ENCODE measurements at regions not wholly inside any gene's neighbourhood (a gene's known extent, or its start where the extent isn't known, plus 50 kb on each side); places are given as distances from the start of the nearest gene placed in this dataset.

GRCh38 chr11:130789056-130789640 is 127.1 kb downstream of the SNX19 start:
- intact Hi-C loops (cut with DNase I): no loop called here
- ATAC-seq (no peak), FAIRE-seq (no peak), DNase-seq (no peak)
- no peak for TF ChIP-seq CTCF (IDR thresholded peaks at IDR 0.05)
- 69 to 86% methylated on average over 3 of the region's 3 CpGs for WGBS, 2 donors
- Histone ChIP-seq H3K27ac (no peak overlapping the region), H3K9me3 (no peaks in the 10 kb centered on the region), H3K4me3 (no peak overlapping the region), H3K27me3 (no peaks in the 10 kb centered on the region), H3K4me1 (no peaks in the 10 kb centered on the region), H3K36me3 (no peaks in the 10 kb centered on the region)

GRCh38 chr11:130790689-130791088 is 125.6 kb downstream of the SNX19 start:
- no peak for TF ChIP-seq CTCF (IDR thresholded peaks at IDR 0.05)
- intact Hi-C loops (cut with DNase I): no loop called here
- Histone ChIP-seq H3K4me1 (no peaks in the 10 kb centered on the region), H3K4me3 (no peak overlapping the region), H3K36me3 (no peaks in the 10 kb centered on the region), H3K9me3 (no peaks in the 10 kb centered on the region), H3K27ac (no peak overlapping the region), H3K27me3 (no peaks in the 10 kb centered on the region)
- WGBS, 2 donors: 90 to 91% methylated on average over 2 of the region's 2 CpGs
- no peak for FAIRE-seq
- DNase-seq: no peak
- no peak for ATAC-seq

- FAIRE-seq: no peak
- H3K27ac ChIP-seq: no peak overlapping the region
- H3K9me3 ChIP-seq: no peaks in the 10 kb centered on the region
- H3K27me3 ChIP-seq: no peaks in the 10 kb centered on the region
- no peak for DNase-seq
- H3K4me3 ChIP-seq: no peak overlapping the region
- intact Hi-C loops (cut with DNase I): no loop called here
- no peaks in the 10 kb centered on the region for H3K36me3 ChIP-seq
- peak in 2 of 4 donors; percentile 19 to 59 for ATAC-seq
- H3K4me1 ChIP-seq: no peaks in the 10 kb centered on the region
- no peak for TF ChIP-seq CTCF (IDR thresholded peaks at IDR 0.05)
Measured at GRCh38 chr11:130792772-130793171, 123.5 kb downstream of the SNX19 start.

- Histone ChIP-seq H3K4me3 (no peak overlapping the region), H3K9me3 (no peaks in the 10 kb centered on the region), H3K4me1 (no peaks in the 10 kb centered on the region), H3K27ac (no peak overlapping the region), H3K36me3 (no peaks in the 10 kb centered on the region), H3K27me3 (no peaks in the 10 kb centered on the region)
- DNase-seq (no peak), FAIRE-seq (no peak), ATAC-seq (no peak)
- 65 to 73% methylated on average over 2 of the region's 2 CpGs for WGBS, 2 donors
- intact Hi-C loops (cut with DNase I): no loop called here
- no peak for TF ChIP-seq CTCF (IDR thresholded peaks at IDR 0.05)
Measured at GRCh38 chr11:130796828-130797227, 119.5 kb downstream of the SNX19 start.

- FAIRE-seq: no peak
- 72 to 84% methylated on average over 3 of the region's 3 CpGs for WGBS, 2 donors
- Histone ChIP-seq H3K4me3 (no peak overlapping the region), H3K4me1 (no peaks in the 10 kb centered on the region), H3K27ac (no peak overlapping the region), H3K9me3 (no peaks in the 10 kb centered on the region), H3K36me3 (no peaks in the 10 kb centered on the region), H3K27me3 (no peaks in the 10 kb centered on the region)
- DNase-seq: no peak
- ATAC-seq: no peak
- no peak for TF ChIP-seq CTCF (IDR thresholded peaks at IDR 0.05)
- intact Hi-C loops (cut with DNase I): no loop called here
Measured at GRCh38 chr11:130798280-130798679, 118.0 kb downstream of the SNX19 start.
